K562 (cell line): ENCODE measurements at regions not wholly inside any gene's neighbourhood (a gene's known extent, or its start where the extent isn't known, plus 50 kb on each side); places are given as distances from the start of the nearest gene placed in this dataset.

ENCODE experiments used
- ATAC-seq: fragments of 200-7000 bp; cut with Tn5 transposase; 3 replicates; pipeline ENCODE4 v1.9.1; 2020; ENCODE audit warnings: moderate library complexity
- BruUV-seq: library from RNA; stranded (reverse); fragments of 400-500 nt; replicated peaks from 2 replicates; lab custom pipeline; 2021; lab: Mats Ljungman, UMichigan
- CTCF ChIA-PET: fragments of 300-600 bp; formaldehyde crosslinking; extraction: SDS; loops from one replicate; lab custom pipeline; 2021; ENCODE audit warnings: low intra/inter-chr PET ratio; lab: Yijun Ruan, JAX
- POLR2A ChIA-PET: fragments of 300-600, 350-650 bp; sonication (Branson Sonifier 250); formaldehyde crosslinking; extraction: SDS; loops from one replicate; lab custom pipeline; 2021; ENCODE audit warnings: antibody characterized with exemption, inconsistent platforms; lab: Yijun Ruan, JAX
- DNase-seq, 4 experiments: peaks; one replicate each; pipeline versions ENCODE4 v3.0.0 to v3.0.0-alpha.2; 2011 to 2018; ENCODE audit warnings: low spot score in 3 of 4, mixed read lengths in 3 of 4; ENCODE audit errors: extremely low read depth in 1 of 4
- FAIRE-seq: peaks from 2 replicates; lab custom pipeline; 2011; peaks lifted over from hg19 to GRCh38; lab: Jason Lieb, UNC
- H2AFZ ChIP-seq: 2 replicates; pipeline ENCODE4 v1.6.0; 2011; ENCODE audit warnings: low read depth, low read length, control low read depth, inconsistent platforms
- H3K27ac ChIP-seq: fragments of 200-600 bp; 3 replicates; pipeline ENCODE4 v1.8.0; 2011; ENCODE audit warnings: low read depth, mild to moderate bottlenecking, control low read depth, inconsistent platforms, low read length, moderate library complexity, mixed read lengths; ENCODE audit errors: extremely low read depth
- H3K27me3 ChIP-seq, 2 experiments: fragments of 300-600 bp in 1 of 2; 2 replicates in 1 of 2; 3 replicates in 1 of 2; pipeline versions ENCODE4 v1.6.0 to v1.8.0; 2011; ENCODE audit warnings: inconsistent platforms in 2 of 2, low read length in 2 of 2, mild to moderate bottlenecking in 1 of 2, mixed read lengths in 1 of 2, moderate library complexity in 1 of 2; ENCODE audit not compliant: control insufficient read depth in 2 of 2, insufficient read depth in 2 of 2
- H3K36me3 ChIP-seq: fragments of 300-600 bp; 3 replicates; pipeline ENCODE4 v1.8.0; 2011; ENCODE audit warnings: mild to moderate bottlenecking, low read length, inconsistent platforms; ENCODE audit not compliant: control insufficient read depth, insufficient read depth
- H3K4me1 ChIP-seq, 2 experiments: fragments of 200-600 bp in 1 of 2; replicated peaks in 1 of 2; 2 replicates in 1 of 2; 3 replicates in 1 of 2; pipeline versions ENCODE4 v1.5.1 to v1.8.0; 2011; ENCODE audit warnings: inconsistent platforms in 2 of 2, low read length in 2 of 2, mild to moderate bottlenecking in 1 of 2, mixed read lengths in 1 of 2, moderate library complexity in 1 of 2; ENCODE audit not compliant: control insufficient read depth in 2 of 2, insufficient read depth in 2 of 2
- H3K4me2 ChIP-seq: 2 replicates; pipeline ENCODE4 v1.6.1; 2011; ENCODE audit warnings: low read length, control low read depth, inconsistent platforms, mixed read lengths; ENCODE audit not compliant: insufficient read depth
- H3K4me3 ChIP-seq: fragments of 200-600 bp; sonication (generic), shearing (Covaris generic); 2 replicates; pipeline ENCODE4 v1.5.1; 2016; ENCODE audit warnings: control low read depth, inconsistent platforms
- H3K79me2 ChIP-seq: fragments of 200-600 bp; 3 replicates; pipeline ENCODE4 v1.8.0; 2011; ENCODE audit warnings: low read length, inconsistent platforms; ENCODE audit not compliant: control insufficient read depth, insufficient read depth
- H3K9ac ChIP-seq, 2 experiments: 2 replicates each; pipeline versions ENCODE4 v1.6.0 to v1.6.1; 2011; ENCODE audit warnings: low read depth in 2 of 2, low read length in 2 of 2, control low read depth in 1 of 2, inconsistent platforms in 1 of 2, mild to moderate bottlenecking in 1 of 2, mixed read lengths in 1 of 2; ENCODE audit not compliant: insufficient read depth in 1 of 2
- H3K9me1 ChIP-seq: one replicate; pipeline ENCODE4 v1.6.0; 2011; ENCODE audit warnings: inconsistent platforms, mild to moderate bottlenecking, low read length, moderate library complexity; ENCODE audit not compliant: control insufficient read depth, insufficient read depth
- H3K9me3 ChIP-seq: replicated peaks from 2 replicates; pipeline ENCODE4 v1.5.1; 2011; ENCODE audit warnings: low read depth, low read length, inconsistent platforms; ENCODE audit not compliant: control insufficient read depth, insufficient read depth
- H4K20me1 ChIP-seq: replicated peaks from 2 replicates; pipeline ENCODE4 v1.6.1; 2011; ENCODE audit warnings: low read length, inconsistent platforms, mixed read lengths; ENCODE audit not compliant: control insufficient read depth, insufficient read depth
- ADNP ChIP-seq: fragments of 200-800 bp; sonication (Bioruptor generic); IDR thresholded peaks from 2 replicates; pipeline ENCODE4 v1.6.1; 2016; ENCODE audit warnings: missing genetic modification characterization, missing compliant biosample characterization
- CHD2 ChIP-seq: IDR thresholded peaks from 2 replicates; pipeline ENCODE4 v1.6.1; 2011; ENCODE audit warnings: low read depth, low read length
- HDAC8 ChIP-seq: fragments of 450-650 bp; IDR thresholded peaks from 2 replicates; pipeline ENCODE4 v1.6.1; 2016; ENCODE audit warnings: mild to moderate bottlenecking, missing genetic modification characterization, moderate library complexity, missing compliant biosample characterization
- HLTF ChIP-seq: fragments of 450-650 bp; IDR thresholded peaks from 2 replicates; pipeline ENCODE4 v1.6.1; 2016
- MXI1 ChIP-seq: IDR thresholded peaks from 2 replicates; pipeline ENCODE4 v1.6.1; 2011; ENCODE audit warnings: low read depth, mild to moderate bottlenecking, improper control_type of control experiment, low read length
- PCBP1 ChIP-seq: fragments of 200-400 bp; formaldehyde crosslinking; IDR thresholded peaks from 2 replicates; pipeline ENCODE4 v1.6.1; 2018; ENCODE audit warnings: mild to moderate bottlenecking, low read depth, low read length; ENCODE audit not compliant: poor library complexity, severe bottlenecking
- POLR3G ChIP-seq: IDR thresholded peaks from 2 replicates; pipeline ENCODE4 v1.6.1; 2011; ENCODE audit not compliant: insufficient read length, insufficient replicate concordance; ENCODE audit errors: extremely low read depth
- SUPT5H ChIP-seq: fragments of 450-650 bp; IDR thresholded peaks from 2 replicates; pipeline ENCODE4 v1.6.1; 2016
- THAP7 ChIP-seq: fragments of 250-450 bp; sonication (Bioruptor Pico); IDR thresholded peaks from 2 replicates; pipeline ENCODE4 v1.5.0; 2021
- ZFP30 ChIP-seq: fragments of 250-450 bp; sonication (Bioruptor Pico); IDR thresholded peaks from 2 replicates; pipeline ENCODE4 v1.8.0; 2022; ENCODE audit warnings: moderate library complexity, mild to moderate bottlenecking, inconsistent platforms, borderline replicate concordance
- ZNF212 ChIP-seq: fragments of 450-650 bp; formaldehyde crosslinking; IDR thresholded peaks from 2 replicates; pipeline ENCODE4 v1.4.0; 2020; ENCODE audit warnings: mild to moderate bottlenecking
- ZNF217 ChIP-seq: sonication (generic); formaldehyde crosslinking; IDR thresholded peaks from 2 replicates; pipeline ENCODE4 v1.8.0; 2022; ENCODE audit warnings: mild to moderate bottlenecking, missing genetic modification reagents
- ZNF232 ChIP-seq: sonication (generic); formaldehyde crosslinking; IDR thresholded peaks from 2 replicates; pipeline ENCODE4 v1.8.0; 2022; ENCODE audit warnings: mild to moderate bottlenecking, missing genetic modification reagents
- ZNF282 ChIP-seq: sonication (generic); formaldehyde crosslinking; IDR thresholded peaks from 2 replicates; pipeline ENCODE4 v1.8.1; 2023; ENCODE audit warnings: missing genetic modification reagents
- ZNF561 ChIP-seq: fragments of 450-650 bp; formaldehyde crosslinking; conservative IDR thresholded peaks from 2 replicates; pipeline ENCODE4 v1.4.0; 2020; ENCODE audit warnings: mild to moderate bottlenecking, moderate library complexity
- ZNF583 ChIP-seq: fragments of 250-450 bp; sonication (Bioruptor Pico); IDR thresholded peaks from 2 replicates; pipeline ENCODE4 v1.4.0; 2020
- WGBS: fragments of 100-300 bp; shearing (Covaris generic); methylation state at CpG from one replicate; pipeline ENCODE4 v1.1.6; 2016; ENCODE audit warnings: low coverage, mixed read lengths; ENCODE audit not compliant: insufficient coverage; ENCODE audit errors: missing lambda C conversion rate; 5-methylcytosine and 5-hydroxymethylcytosine counted together
- in situ Hi-C: fragments of 300-500 bp; cut with MboI; formaldehyde crosslinking; loops from 4 replicates; pipeline ENCODE4 v1.15.0; 2018; ENCODE audit warnings: inconsistent platforms, mixed read lengths
- intact Hi-C: fragments of 100-400 bp; cut with micrococcal nuclease; formaldehyde crosslinking; loops from 2 replicates; pipeline ENCODE4 v1.14.2; 2022

- intact Hi-C loops, result no loop called here
- ATAC-seq (no peak), FAIRE-seq (no peak)
- Histone ChIP-seq H3K79me2 (no peaks in the 10 kb centered on the region), H3K9me1 (no peaks in the 10 kb centered on the region), H4K20me1 (no peaks in the 10 kb centered on the region)
- 0% methylated on average over 1 of the region's 1 CpG for WGBS
- TF ChIP-seq ZNF212 (CRISPR knock-in tag) (no peak), CHD2 (no peak), HDAC8 (tag) (no peak), ZNF583 (CRISPR knock-in tag) (no peak), ZNF232 (CRISPR knock-in tag) (no peak), THAP7 (CRISPR knock-in tag) (no peak), HLTF (no peak), ADNP (tag) (no peak), ZNF282 (CRISPR knock-in tag) (no peak), ZFP30 (CRISPR knock-in tag) (no peak), POLR3G (no peak), ZNF217 (no peak), MXI1 (no peak), PCBP1 (no peak), ZNF561 (CRISPR knock-in tag) (no peak), SUPT5H (no peak)
- TF ChIP-seq, all 486 proteins: peak for 0
- Histone ChIP-seq H3K27ac (no peak overlapping the region), H3K4me2 (no peak overlapping the region), H3K27me3 (no peaks in the 10 kb centered on the region), H2AFZ (no peak overlapping the region), H3K4me3 (no peak overlapping the region), H3K36me3 (no peaks in the 10 kb centered on the region), H3K9me3 (no peaks in the 10 kb centered on the region), H3K4me1 (no peaks in the 10 kb centered on the region), H3K9ac (no peak overlapping the region)
- POLR2A ChIA-PET, result no interaction called here
- CTCF ChIA-PET, result no interaction called here
- DNase-seq, result no peak
- BruUV-seq, result no TSS peak
- in situ Hi-C loops, result no loop called here
These were observed 1830.6 kb upstream of the CELF4 start for GRCh38 chr18:39396168-39396567.
